ENCODE measurements at regions not wholly inside any gene's neighbourhood (a gene's known extent, or its start where the extent isn't known, plus 50 kb on each side); places are given as distances from the start of the nearest gene placed in this dataset.
A peak's percentile ranks its signal among the peaks of the same experiment; 100 is the strongest.
"Not testable (repeated sequence)": the region's sequence is repeated elsewhere in the genome, so short reads cannot be mapped to it uniquely, and the experiment has no call there.

DNA sequence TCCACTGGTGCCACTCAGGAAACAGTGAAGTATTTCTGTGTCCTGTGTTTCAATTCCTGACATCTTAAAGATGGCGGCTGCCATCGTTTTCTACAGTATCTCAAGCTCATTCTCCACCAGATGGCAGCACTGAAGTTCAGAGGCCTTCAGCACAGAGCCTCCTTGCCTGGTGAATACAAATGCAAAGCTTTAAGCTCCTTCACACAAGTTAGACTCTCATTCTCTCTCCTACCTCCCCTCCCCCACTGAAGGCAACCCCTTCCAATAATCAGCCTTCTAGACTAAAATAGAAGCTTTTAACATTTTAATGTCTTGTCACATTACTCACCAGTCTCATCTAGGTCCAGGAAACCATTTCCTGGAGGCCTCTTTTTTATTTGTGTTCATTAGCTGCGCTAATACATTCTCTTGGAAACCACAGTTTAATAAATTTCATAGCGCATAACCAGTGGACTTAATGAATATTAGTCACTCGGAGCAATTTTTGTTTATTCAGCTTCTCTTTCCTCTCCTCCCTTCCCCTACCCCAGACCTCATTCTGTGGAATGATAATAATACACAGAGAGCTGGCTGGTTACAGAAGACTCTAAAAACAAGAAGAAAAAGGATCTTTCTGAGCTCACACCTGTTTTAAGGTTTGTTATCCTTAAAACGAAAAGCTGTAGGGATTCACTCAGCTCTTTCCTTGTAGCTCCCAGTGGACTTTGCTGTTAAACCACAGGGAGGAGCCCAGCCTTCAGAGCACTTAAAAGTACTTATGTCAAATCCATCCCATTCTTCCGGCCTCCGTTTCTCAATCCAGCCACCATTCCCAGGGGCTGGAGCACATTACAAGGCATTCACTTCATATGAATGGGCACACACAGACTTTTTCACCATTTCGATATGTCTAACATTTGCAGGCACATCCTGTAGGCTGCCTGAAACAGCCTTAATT lies 384.9 kb downstream of the HLX start:
- DNase-seq = no peak

- no peak for DNase-seq
Observed at GRCh38 chr1:221264848-221265247, 385.6 kb downstream of the HLX start.

- no peak for DNase-seq
Observed at GRCh38 chr1:221268295-221268694, 389.1 kb downstream of the HLX start.

DNA sequence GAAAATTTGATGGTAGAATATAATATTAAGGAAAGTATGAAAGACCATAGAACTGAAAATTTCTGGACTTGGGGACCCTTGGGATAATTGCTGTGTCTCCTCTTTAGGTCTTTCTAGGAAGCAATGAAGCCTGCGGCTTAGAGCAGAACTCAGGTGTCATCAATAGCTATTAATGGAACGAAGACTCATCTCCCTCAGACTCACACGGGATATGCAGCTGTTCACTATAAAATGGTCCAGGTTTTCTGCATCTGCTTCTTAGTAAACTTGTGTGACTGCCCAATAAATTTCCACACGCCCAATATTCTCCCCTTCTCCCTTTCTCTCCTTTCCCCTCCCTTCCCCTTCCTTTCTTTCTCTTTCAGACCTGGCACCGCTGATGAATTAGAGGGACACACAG lies 392.5 kb downstream of the HLX start:
- DNase-seq = no peak

DNA sequence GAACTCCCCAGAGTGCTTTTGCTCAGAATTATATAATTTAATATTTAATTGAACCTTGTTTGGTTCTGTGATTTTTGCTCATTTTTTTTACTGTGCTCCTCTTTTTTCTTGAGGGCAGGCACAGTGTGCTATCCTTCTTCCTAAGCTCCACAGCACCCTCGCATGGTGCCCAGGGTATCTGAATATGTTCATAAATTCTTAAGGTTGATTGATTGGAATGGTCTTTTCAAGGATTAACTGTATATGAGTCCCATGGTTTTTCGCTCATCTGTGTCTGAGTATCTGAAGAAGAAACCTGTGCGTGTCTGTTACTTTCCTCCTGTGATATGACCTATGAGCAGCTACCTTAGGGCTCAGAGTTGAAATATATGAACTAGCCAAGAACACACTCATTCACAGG lies 393.7 kb downstream of the HLX start:
- no peak for DNase-seq

GRCh38 chr1:221274373-221274772 lies 395.1 kb downstream of the HLX start:
- no peak for DNase-seq

- DNase-seq = no peak
Observed at GRCh38 chr1:221276896-221277409, 397.7 kb downstream of the HLX start.

DNA sequence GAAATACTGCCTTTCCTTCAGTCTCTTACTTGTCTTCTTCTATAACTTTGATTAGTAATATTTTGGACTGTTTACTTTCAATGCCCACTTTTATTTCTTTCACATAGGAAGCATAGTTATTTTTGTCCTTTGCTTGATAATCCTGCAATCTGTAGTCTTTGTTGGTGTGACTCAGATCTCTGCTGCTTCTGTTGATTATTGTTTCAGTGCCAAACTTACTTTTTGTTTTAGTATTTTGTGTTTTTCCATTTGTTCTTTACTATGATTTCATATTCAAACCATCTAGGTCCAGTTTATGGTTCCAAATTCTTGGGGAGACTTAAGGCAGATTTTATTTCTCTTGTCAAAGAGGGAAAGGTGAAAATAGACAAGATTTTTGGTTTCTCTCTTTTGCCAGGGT lies 399.9 kb downstream of the HLX start:
- no peak for DNase-seq

DNA sequence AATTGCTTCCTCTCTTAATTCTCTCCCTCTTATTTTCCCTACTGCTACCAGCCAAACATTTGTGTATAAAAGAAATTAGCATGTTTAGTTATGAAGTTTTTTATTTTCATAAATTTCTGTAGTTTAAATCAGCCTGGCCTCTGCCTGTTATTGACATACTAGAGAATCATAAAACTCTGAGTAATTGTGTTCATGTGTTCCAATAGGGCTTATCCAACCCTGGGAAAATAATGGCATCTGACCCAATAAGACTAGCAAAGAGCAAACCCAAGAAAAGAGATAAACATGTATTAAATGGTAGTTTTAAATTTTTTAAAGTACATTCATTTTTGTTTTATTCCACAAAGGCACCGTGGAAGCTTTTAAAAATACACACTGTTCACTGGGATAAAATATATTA lies 404.3 kb downstream of the HLX start:
- no peak for DNase-seq

DNA sequence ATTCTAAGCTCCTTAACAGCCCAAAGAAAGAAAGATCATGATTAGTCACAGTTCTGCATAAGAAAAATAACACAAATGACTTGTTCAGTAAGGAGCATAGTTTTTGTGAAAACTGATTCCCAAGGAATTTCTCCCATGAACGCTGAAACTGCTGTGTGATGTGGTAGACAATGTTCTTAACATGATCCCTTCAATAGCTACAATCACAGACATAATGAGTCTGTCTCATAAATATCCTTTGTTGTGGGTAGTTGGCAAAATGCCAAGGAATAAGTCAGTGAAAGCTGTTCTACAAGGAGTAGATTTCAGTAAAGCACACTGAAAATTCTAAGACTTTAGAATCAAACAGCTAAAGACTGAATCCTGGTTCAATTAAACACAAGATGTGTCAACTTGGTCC lies 404.8 kb downstream of the HLX start:
- no peak for DNase-seq

DNA sequence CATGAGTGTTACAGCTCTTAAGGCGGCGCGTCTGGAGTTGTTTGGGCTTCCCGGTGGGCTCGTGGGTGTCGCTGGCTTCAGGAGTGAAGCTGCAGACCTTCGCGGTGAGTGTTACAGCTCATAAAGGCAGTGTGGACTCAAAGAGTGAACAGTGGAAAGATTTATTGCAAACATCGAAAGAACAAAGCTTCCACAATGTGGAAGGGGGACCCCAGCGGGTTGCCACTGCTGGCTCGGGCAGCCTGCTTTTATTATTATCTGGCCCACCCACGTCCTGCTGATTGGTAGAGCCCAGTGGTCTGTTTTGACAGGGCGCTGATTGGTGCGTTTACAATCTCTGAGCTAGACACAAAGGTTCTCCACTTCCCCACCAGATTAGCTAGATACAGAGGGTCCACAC lies 405.7 kb downstream of the HLX start:
- DNase-seq = not testable (repeated sequence)

DNA sequence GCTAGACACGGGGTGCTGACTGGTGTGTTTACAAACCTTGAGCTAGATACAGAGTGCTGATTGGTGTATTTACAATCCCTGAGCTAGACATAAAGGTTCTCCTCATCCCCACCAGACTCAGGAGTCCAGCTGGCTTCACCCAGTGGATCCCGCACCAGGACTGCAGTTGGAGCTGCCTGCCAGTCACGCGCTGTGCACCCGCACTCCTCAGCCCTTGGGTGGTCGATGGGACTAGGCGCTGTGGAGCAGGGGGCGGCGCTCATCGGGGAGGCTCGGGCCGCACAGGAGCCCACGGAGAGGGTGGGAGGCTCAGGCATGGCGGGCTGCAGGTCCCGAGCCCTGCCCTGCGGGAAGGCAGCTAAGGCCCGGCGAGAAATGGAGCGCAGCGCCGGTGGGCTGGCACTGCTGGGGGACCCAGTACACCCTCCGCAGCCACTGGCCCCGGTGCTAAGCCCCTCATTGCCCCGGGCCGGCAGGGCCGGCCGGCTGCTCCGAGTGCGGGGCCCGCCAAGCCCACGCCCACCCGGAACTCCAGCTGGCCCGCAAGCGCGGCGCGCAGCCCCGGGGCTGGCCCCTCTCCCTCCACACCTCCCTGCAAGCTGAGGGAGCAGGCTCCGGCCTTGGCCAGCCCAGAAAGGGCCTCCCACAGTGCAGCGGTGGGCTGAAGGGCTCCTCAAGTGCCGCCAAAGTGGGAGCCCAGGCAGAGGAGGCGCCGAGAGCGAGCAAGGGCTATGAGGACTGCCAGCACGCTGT lies 406.4 kb downstream of the HLX start:
- DNase-seq = not testable (repeated sequence)

GRCh38 chr1:221286399-221286798 lies 407.2 kb downstream of the HLX start:
- no peak for DNase-seq

DNA sequence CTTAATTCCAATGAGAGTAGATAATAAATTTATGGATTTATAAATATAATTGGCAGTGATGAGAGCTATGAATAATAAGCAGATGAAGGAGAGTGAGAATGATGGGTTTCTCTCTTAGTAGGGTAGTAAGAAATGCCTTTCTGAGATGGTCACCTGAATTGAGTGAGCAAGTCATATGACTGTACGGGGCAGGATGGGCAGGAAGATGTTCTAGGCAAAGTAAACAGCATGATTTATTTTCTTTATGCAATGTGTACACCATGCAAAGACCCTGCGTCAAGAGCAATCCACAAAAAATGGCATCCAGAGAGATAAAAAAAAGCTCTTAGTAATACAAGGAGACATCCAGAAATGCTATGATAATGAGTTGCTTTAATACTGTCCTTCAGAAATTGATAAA lies 409.9 kb downstream of the HLX start:
- DNase-seq = no peak

DNA sequence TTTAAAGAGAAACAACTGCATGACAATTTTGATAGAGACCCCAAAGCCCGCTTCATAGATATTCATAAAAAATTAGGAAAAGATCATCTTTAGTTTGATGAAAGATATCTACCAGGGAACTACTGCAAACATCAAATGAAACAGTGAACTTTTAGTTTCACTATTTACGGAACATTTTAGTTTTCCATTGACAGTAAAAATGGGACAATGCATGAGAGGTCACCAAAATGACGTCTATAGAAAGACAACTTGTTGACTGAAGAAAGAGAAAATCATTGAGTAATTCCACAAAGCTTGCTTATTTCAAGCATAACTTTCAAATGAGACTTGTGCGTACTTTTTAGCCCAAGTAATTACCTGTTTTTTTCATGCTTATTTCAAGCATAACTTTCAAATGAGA lies 411.4 kb downstream of the HLX start:
- no peak for DNase-seq

GRCh38 chr1:221291113-221291512 lies 411.9 kb downstream of the HLX start:
- DNase-seq = no peak

- no peak for DNase-seq
Observed at GRCh38 chr1:221292652-221293051, 413.4 kb downstream of the HLX start.

DNA sequence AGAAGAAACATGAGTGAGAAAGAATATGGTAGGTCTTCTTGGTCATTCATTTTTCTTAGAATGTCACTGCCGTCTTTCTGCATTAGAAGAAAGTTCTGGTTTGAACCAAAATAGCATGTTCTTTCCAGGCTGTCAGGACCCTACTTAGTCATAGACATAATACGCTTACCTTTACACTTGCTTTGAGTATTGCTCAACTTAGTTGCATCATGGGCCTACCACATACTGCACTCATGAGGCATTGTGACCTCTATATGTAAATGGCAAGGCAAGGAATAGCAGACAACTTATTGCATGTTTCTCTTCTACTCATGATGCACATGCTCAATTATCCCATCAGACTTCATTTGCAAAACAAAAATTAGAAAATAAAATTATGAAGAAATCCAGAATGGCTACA lies 415.0 kb downstream of the HLX start:
- DNase-seq = no peak

GRCh38 chr1:221302357-221302756 lies 423.1 kb downstream of the HLX start:
- DNase-seq = peak; percentile 12

- no peak for DNase-seq
Observed at GRCh38 chr1:221302810-221303209, 423.6 kb downstream of the HLX start.

DNA sequence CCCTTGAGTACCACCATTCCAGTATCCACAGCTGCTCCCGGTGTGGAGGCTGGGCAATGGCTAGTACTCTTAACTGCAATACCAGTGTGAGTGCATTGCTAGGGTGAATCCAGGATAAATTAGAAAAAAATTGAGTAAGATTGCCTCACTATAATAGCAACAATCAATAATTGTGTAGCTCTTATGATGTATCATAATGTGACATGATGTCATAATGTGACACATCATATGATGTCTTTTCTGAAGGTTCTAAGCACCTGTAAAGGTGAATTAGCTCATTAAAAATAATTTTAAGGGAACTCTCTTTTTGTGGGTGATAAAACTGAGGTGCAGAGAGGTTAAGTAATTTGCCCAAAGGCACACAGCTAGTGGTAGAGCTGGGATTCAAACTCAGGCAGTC lies 424.4 kb downstream of the HLX start:
- no peak for DNase-seq

DNA sequence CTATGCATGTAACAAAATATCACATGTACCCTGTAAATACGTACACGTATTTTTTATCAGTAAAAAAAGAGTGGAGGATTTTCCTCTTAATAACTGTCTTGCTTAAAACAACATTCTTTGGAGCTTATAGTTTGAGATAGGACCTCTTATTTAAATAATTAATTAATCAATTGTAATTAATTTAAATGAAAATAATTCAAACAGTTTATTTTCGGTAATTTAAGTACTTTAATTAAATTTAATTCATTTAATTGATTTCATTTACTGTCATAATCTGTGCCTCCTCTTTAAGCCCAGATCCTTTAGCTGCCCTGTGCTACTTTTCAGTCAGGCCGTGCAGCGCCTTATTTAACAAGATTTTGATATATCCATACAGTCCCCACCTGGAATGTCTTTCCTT lies 427.0 kb downstream of the HLX start:
- no peak for DNase-seq

DNA sequence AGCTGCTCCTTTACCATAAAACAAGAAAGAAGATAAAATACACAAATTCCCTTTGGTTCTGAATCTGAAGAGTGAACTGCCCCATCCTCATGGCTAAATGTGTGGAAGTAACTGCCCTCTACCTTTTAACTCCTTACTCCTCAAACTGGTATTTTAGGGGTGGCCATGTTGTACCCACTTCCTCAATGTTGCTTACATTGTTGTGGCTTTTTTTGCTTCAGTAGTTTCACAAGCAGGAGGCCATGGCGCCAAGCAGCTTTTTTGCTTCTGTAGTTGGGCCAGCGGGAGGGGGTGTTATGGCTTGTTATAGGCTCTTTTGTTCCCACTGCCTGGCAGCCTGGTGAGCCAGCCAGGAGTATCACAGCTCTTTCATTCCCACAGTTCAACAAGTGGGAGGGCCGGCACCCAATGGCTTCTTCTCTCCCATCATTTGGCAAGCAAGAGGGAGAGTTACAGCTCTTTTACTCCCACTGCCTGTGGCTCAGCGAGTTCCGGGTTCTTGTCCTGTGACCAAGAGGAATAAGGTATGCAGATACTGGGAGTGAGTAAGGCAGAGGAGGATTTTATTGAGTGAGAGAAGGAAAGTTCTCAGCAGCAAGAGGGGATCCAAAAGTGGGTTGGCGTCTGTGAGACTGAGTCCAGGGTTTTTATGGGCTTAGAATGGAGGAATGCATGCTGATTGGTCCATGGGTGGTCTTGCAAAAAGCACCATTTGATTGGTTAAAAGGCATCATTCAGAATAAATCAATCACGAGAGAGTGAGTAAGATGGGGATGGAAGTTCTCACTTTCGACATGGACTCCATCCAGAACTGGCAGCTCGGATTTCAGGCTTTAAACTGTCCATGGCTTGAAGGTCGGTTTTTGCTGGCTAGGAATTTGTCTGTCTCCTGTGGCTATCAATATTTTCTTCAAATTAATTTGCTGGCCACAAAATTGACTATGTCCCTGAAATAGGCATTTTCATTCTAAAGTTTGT lies 429.6 kb downstream of the HLX start:
- DNase-seq = no peak

All from NCI-H2029 treated with DMSO at 0.1 percent for 48 hours (cell line).